ENCODE measurements at regions not wholly inside any gene's neighbourhood (a gene's known extent, or its start where the extent isn't known, plus 50 kb on each side); places are given as distances from the start of the nearest gene placed in this dataset.

DNA sequence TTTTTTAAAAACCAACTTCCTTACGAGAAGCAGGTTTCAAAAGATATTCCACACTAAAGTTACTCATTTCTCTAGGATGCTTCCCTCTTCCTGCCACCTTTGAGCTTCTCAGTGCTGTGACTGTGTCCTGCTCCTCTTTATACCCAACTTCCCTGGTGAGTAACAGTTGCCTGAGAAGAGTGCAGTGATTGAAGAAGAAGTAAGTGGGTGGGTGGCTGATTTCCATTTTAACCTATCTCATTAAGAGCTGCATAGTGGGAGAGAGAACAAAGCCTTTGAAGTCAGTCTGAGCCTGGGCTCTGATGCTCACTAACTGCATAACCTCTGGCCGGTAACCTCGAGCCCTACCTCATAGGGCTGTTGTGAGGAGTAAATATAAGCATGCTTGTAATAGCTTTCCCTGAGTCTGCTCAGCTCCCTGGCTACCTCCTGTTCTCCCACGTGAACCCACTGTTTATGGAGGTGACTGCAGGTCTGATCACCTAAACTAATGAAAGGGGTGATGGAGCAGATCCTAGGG is 977.3 kb downstream of the UQCRFS1 start:
- no peak for DNase-seq (ENCODE audit: extremely low spot score)
- ChIA-PET POLR2A (no interaction called here), CTCF (interaction anchor here (1.0 to 2.1 kb wide), 3 partner anchors 222 to 261 kb away, joined by 3 to 8 read pairs (median 3); no protein-coding TSS in a partner anchor)
- TF ChIP-seq, protein P1, sequence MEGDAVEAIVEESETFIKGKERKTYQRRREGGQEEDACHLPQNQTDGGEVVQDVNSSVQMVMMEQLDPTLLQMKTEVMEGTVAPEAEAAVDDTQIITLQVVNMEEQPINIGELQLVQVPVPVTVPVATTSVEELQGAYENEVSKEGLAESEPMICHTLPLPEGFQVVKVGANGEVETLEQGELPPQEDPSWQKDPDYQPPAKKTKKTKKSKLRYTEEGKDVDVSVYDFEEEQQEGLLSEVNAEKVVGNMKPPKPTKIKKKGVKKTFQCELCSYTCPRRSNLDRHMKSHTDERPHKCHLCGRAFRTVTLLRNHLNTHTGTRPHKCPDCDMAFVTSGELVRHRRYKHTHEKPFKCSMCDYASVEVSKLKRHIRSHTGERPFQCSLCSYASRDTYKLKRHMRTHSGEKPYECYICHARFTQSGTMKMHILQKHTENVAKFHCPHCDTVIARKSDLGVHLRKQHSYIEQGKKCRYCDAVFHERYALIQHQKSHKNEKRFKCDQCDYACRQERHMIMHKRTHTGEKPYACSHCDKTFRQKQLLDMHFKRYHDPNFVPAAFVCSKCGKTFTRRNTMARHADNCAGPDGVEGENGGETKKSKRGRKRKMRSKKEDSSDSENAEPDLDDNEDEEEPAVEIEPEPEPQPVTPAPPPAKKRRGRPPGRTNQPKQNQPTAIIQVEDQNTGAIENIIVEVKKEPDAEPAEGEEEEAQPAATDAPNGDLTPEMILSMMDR (IDR thresholded peaks at IDR 0.05; ENCODE audit: control extremely low read depth, extremely low read depth, low read depth, missing control alignments): no peak

DNA sequence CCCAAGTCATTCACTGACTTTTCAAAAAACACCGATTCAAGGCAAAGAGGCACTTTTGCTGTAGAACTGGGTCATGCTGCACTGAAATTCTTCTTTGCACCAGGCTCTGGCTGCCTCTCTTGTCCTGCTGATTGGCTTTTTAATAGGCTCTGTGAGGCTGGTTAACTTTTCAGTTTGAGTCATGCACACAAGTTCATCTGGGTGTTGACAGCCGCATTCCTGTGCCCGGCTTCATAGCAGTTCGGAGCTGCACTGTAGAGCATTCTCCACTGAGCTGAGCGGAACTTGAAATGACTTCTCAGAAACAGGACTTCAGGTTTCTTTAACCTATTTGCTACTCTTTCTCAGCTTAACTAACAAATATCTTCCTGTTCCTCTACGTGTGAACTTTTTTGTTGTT is 978.3 kb downstream of the UQCRFS1 start:
- TF ChIP-seq, protein P1 (IDR thresholded peaks at IDR 0.05; ENCODE audit: control extremely low read depth, extremely low read depth, low read depth, missing control alignments): no peak
- POLR2A ChIA-PET: no interaction called here
- no peak for DNase-seq (ENCODE audit: extremely low spot score)
- CTCF ChIA-PET: interaction anchor here (1.0 to 1.5 kb wide), 2 partner anchors 19 to 221 kb away, joined by 3 read pairs; no protein-coding TSS in a partner anchor

DNA sequence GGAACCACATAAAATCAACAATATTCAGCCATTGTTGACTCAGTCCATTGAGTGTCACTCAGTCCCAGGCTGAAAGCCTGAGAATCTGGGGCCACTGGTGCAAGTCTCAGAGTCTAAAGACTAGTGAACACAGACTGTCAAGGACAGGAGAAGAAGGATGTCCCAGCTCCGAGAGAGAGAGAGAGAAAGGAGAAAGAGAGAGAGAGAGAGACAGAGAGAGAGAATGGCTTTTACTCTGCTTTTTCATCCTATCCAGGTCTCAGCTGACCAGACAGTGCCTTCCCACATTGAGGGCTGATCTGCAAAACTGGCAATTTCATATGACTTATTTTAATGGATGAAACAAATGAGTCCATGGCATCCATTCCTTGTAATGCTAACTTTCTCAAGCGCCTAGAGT is 984.1 kb downstream of the UQCRFS1 start:
- ChIA-PET POLR2A (no interaction called here), CTCF (interaction anchor here (1.0 to 2.2 kb wide), 2 partner anchors 12 to 15 kb away, joined by 4 to 7 read pairs; no protein-coding TSS in a partner anchor)
- DNase-seq (ENCODE audit: extremely low spot score): no peak
- TF ChIP-seq, protein P1 (IDR thresholded peaks at IDR 0.05; ENCODE audit: control extremely low read depth, extremely low read depth, low read depth, missing control alignments): no peak

DNA sequence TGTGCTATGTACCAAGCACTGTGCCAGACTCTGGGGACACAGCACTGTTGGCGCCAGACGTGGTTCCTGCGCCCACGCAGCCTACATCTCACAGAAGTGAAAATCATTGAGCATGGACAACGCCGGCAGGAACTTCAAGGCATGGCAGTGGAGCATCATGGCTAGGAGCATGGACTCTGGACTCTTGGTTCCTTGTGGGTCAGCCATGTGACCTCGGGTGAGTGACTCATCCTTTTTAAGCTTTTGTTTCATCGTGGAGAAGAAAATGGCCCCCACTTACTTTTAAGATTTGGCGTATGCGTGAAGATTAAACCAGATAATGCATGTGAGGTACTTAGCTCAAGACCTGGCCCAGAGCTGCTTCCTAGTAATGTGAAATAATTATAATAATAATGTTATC is 988.5 kb downstream of the UQCRFS1 start:
- ChIA-PET POLR2A (no interaction called here), CTCF (interaction anchor here (1.0 kb wide), 1 partner anchor 212 kb away, joined by 3 read pairs; no protein-coding TSS in a partner anchor)
- DNase-seq (ENCODE audit: extremely low spot score): no peak
- TF ChIP-seq, protein P1 (IDR thresholded peaks at IDR 0.05; ENCODE audit: control extremely low read depth, extremely low read depth, low read depth, missing control alignments): no peak

DNA sequence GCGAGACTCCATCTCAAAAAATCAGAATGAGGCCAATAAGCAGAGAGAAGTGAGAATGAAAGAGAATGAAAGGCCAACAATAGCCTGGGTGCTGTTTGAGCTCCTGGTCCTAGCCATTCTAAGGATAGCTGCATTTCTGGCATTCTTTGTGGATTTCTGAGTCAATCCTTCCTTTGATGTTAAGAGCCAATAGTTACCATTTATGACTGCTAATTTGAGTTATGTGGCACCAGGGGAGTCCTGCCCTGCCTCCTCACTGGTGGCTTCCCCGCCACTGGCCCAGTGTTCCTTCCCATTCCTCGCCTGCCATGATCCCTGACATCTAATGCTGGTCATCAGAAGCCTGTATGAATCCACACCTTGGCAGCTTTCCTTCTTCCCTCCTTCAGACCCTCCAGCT is 991.2 kb downstream of the UQCRFS1 start:
- no peak for DNase-seq (ENCODE audit: extremely low spot score)
- CTCF ChIA-PET: interaction anchor here (1.2 to 1.5 kb wide), 3 partner anchors 9 to 248 kb away, joined by 3 to 6 read pairs (median 4); no protein-coding TSS in a partner anchor
- TF ChIP-seq, protein P1 (IDR thresholded peaks at IDR 0.05; ENCODE audit: control extremely low read depth, extremely low read depth, low read depth, missing control alignments): no peak
- POLR2A ChIA-PET: no interaction called here

DNA sequence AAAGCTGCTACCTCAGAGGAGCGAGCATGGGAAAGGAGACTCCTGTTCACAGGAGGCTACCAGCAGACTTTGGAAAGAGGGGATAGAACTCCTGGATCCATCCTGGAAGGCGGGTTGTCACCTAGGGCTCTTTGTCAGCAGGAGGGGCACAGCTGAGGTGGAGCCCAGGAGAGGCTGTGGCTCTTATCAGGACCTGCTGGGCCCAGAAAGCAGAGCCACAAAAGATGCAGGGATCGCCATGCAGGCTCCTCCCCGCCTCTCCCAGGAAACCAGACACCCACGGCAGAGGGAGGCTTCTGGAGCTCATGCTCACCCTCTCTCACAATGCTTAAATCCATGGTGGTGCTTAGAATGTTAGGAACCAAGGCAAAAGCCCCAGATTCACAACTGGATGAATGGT is 994.2 kb downstream of the UQCRFS1 start:
- DNase-seq (ENCODE audit: extremely low spot score): no peak
- TF ChIP-seq, protein P1 (IDR thresholded peaks at IDR 0.05; ENCODE audit: control extremely low read depth, extremely low read depth, low read depth, missing control alignments): no peak
- CTCF ChIA-PET: interaction anchor here (1.2 to 4.3 kb wide), 2 partner anchors 87 to 244 kb away, joined by 3 to 37 read pairs; no protein-coding TSS in a partner anchor
- POLR2A ChIA-PET: no interaction called here
